Activated CD4-positive, alpha-beta T cell treated with anti-CD3 and anti-CD28 coated beads for 4 hours (primary cell): ENCODE measurements at regions not wholly inside any gene's neighbourhood (a gene's known extent, or its start where the extent isn't known, plus 50 kb on each side); places are given as distances from the start of the nearest gene placed in this dataset.

Experiments
- DNase-seq, 2 donors: peaks; one replicate each; pipeline ENCODE4 v3.0.0-alpha.2; 2020

DNA sequence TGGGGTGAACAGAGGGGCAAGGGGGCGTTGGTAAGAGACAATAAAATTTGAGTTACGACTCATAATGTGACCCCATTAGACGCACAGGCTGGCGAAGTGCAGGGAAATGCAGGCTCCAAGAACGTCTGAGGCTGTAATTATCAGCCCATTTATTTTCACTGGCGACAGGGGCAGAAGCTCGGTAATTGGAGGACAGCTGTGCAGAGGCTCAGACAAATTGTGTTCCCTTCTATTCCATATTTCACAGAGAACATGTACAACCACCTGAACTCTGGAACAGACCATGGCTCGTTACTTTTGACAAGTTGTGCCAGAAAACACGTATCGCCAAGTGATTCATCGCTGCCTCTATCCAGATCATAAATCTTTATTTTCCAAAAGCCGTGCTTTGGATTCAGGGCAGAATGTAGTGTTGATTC, 137.3 kb upstream of the FRMD4A start:
- no peak for DNase-seq

DNA sequence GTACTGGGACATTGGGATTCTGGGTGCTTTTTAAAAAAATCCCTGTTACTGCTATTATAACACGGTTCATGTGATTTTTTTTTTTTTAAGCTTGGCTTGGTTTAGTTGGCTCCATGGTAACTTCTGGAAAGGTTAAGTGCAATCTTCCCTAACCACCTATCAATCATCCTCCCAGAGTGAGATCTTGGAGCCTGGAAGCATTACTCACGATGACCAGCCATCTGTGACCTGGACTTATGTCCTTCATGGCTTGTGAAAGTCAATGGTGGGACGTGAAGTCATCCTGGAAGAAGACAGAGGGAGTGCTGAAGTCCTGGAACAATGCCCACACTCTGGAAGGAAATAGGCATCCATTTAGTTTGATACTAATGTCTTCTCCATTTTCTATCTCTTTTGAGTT, 135.5 kb upstream of the FRMD4A start:
- no peak for DNase-seq

DNA sequence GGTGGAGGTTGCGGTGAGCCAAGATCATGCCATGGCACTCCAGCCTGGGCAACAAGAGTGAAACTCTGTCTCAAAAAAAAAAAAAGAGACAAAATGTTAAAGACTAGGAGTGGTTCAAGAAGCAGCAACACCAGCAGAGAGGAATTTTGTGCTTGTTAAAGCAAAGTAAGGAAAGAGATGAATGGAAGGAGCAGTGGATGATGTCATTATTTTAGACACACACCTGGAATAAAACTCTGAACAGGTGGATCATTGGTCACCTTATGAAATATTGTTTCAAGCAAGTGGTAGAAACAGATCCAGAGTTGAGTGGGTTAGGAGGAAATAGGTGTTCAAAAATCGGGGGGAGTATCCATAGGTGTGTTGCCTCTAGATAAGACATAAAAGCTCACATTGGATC, 129.7 kb upstream of the FRMD4A start:
- DNase-seq, result no peak

DNA sequence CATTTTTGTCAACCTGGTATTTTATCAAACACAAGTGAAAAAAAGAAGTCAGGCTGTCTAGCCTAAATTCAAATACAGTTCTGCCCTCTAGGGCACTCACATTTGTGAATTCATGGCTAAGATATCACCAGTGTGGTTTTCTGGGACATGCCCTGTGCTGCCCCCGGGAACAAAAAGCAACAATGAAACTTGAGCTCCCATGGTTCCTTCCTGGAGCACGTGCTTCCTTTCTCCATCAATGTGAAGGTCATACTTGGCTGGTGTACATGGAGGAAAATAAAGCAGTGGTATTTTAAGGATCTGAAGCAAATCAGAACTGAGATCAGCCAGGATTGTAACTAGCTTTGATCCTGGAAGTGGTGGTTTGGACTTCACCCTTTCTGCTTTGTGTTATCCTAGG, 128.9 kb upstream of the FRMD4A start:
- DNase-seq, result no peak

DNA sequence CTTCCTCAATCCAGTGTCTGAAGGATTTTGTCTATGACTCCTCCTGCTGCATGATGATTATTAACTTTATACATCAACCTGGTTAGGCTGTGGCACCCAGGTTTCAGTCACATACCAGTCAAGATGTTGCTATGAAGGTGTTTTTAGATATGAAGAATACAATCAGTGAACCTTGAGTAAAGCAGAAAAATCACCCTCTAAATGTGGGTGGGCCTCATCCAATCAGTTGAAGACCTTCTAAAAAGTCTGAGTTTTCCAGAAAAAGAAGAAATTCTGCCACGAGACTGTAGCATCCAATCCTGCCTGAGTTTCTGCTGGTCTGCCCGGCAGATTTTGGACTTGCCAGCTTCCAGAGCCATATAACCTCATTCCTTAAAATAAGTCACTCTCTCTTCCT, 126.1 kb upstream of the FRMD4A start:
- no peak for DNase-seq

DNA sequence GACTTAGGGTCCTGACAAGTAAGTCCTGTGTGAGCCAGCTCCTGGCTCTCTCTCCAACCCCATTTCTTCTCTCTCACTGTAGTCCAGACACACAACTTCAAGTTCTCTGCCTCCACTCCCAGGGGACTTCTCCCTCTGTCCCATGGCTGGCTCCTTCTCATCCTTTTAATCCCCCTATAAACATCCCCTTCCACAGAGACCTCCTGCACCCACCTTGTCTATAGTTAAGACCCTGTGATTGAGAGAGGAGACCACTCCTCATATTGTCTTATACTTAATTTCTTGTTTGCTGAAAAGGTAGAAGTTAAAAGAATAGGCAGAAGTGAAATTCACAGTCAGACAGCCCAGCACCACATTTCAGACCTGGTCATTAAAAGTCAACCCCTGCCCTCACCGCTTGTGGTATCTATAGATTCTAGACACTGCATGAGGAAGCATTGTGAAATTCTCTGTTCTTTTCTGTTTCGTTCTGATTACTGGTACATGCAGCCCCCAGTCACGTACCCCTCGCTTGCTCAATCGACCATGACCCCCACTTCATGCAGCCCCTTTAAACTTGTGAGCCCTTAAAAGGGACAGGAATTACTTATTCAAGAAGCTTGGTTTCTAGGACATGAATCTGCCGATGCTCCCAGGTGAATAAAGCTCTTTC, 125.6 kb upstream of the FRMD4A start:
- no peak for DNase-seq

GRCh38 chr10:14454629-14455028, 123.9 kb upstream of the FRMD4A start:
- DNase-seq, result no peak

GRCh38 chr10:14454206-14454605, 123.5 kb upstream of the FRMD4A start:
- no peak for DNase-seq

DNA sequence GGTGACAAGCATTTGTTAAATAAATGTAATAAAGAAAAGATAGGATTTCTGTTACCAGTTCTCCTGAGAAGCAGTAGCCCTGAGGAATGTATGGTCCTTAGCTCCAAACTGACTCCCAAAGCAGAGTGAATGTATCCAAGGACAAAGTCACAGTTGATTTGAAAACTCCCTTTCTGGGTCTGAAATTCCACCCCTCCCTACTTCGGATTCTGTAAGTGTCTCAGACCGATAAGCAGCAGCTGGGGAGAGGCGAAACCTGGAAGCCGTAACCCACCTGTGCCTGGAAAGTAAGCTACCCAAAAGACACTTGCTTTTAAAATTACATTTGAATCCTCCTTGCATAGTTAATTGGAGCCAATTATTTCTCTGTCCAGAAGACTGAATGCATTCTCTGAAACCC, 122.9 kb upstream of the FRMD4A start:
- DNase-seq, result no peak

DNA sequence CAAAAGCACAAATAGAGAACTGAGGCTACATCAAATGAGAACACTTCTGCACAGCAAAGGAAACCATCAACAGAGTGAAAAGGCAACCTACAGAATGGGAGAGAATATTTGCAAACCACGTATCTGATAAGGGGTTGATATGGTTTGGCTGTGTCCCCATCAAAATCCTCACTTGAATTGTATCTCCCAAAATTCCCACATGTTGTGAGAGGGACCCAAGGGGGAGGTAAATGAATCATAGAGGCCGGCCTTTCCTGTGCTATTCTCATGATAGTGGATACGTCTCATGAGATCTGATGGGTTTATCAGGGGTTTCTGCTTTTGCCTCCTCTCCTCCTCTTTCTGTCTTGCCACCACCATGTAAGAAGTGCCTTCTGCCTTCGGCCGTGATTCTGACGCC, 120.6 kb upstream of the FRMD4A start:
- no peak for DNase-seq

DNA sequence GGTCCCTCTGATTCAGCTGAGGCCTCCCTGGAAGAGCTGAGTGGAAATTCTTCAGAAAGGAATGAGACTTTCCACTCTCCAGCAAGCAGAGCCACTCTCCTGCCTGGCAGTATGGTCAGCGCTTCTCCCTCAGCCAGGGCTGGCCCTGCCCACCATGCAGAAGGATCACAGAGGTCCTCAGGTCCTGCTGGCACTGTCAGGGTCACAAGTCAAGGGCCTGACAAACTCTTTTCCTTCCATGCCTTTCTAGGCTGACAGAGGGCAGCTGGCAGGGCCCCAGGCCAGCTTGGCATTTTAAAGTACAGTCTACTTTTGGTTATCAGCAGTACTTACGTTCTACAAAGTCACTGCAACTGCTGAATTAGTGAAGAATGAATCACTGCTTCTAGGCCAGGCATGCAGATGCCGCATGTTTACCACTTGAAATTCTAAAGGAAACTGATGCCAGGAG, 119.3 kb upstream of the FRMD4A start:
- DNase-seq, result no peak

- DNase-seq, result no peak
These were observed 118.6 kb upstream of the FRMD4A start for GRCh38 chr10:14449293-14449815.

DNA sequence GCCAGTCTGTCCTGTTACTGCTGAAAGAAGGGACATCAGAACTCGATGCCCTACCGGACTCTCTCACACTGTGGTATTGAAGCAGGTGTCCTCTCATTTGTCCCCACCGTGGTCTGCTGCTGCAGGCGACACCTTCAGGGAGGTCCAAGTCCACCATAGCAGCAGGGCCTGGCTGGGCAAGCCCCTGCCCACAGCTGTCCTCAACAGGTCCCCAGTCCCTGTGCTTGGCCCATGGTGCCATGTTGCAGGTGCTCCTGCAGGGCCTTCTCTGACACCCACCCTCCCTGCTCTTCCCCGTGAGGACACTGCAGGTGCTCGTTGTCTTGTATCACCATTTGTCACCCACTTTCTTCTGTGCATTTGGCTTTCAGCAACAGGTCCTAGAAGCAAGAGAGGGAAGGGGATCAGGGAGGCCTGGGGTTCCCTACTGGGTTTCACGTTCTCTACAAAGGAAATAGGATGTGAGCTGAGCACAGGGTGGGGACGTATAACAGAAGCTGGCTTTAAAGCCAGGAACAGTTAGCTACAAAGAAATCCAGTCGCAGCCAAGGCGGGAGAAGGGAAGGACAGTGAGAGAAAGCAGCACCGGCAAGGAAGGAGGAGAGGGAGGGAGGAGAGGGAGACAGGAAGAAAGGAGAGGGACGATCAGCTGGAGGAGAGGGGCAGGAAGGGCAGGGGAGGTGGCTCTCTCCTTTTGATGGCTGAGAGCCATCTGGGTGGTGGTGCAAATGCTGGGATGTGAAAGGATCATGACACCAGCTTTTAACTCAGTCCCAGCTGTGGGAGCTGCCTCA, 117.7 kb upstream of the FRMD4A start:
- no peak for DNase-seq

DNA sequence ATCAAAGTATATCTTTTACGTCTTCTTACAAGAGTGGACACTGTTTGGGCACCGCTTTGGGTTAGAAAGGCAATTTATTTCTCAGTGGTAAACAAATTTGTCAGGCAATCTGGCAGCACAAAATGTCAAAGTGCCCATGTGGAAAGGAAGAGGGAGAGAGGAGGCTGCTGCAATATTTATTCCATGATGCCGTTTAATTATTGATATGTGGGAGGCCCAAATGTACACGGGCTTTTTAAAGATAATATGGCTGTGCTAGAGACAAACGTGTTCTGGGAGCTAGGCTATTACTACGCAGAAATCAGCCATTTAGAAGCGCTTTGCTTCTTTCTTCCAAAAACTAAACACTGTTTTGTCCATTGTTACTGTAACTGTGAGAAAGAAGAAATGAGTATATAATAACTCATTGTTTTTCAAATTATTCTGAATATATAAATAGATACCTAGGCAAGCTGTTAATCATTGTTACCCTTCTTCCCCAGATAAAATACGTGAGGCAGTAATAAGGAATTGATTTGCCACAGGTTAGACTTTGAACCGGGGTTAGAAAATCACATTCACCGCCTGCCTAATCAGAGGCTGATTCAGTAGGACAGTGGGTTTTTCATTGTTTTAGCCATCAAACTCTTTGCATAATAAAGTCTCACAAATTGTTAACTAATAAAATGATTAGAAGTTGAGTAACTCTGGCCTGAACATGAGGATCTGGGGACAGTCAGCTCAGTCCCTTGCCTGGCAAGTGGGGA, 116.5 kb upstream of the FRMD4A start:
- DNase-seq, result no peak

GRCh38 chr10:14439451-14440259, 108.9 kb upstream of the FRMD4A start:
- DNase-seq, result no peak

DNA sequence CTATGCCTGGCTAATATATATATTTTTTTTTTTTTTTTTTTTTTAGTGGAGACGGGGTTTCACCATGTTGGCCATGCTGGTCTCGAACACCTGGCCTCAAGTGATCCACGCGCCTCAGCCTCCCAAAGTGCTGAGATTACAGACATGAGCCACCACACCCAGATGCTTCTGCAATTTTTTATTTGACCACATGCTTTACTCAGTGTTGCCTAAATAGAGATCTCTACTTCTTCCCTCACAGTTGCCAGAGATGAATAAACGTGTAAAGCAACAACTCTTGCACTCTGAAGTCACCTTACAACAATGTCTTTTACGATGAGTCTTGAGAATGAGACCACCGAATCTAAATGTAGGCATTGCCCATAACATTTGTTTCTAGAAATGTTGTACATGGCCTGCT, 107.9 kb upstream of the FRMD4A start:
- DNase-seq, result no peak

- no peak for DNase-seq
These were observed 107.3 kb upstream of the FRMD4A start for GRCh38 chr10:14438057-14438456.

DNA sequence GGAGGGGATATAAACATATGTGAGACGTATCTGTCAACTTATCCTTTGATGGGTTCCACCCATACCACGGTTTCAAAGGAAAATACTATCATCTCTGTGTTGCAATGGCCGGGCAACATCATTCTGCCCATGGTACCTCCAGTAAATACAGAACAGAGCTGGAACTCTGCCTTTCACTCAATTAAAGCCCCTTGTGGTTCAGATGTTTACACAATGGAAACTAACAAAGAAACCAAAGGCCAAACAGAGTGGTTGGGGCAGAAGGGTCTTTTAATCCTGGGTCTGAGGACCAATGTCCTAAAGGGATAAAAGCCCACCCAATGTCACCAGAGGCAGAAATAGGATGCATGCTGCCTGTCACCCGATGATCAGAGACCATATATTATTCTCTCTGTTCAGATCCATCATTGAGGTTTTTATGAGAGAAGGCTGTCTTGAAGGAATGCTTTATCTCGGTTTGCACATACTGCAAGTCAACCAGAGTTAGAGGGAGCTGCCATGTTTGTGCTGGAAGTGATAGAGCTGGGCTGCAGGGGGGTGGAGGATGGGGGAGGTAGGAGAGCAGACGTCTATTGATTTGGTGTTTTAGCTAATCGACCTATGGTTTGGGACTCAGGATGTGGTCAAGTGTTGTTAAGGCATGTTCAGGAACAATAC, 105.4 kb upstream of the FRMD4A start:
- DNase-seq, result no peak

DNA sequence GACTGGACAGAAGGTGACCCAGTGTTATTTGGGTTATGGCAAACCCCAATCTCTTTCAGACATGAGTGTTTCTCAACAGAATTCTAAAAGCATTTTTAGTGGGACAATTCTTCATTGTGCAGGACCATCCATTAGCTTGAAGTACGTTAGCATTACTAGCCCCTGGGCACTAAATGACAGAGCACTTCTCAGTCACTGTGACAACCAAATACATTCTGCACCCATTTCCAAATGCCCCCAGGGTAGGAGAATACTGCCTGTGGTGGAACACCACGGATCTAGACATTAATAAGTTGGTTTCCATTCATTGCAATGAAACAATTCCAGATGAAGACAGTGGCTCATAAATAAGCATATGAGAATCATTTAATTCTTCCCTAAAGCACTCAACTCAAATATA, 102.4 kb upstream of the FRMD4A start:
- DNase-seq, result no peak

GRCh38 chr10:14431868-14432267, 101.1 kb upstream of the FRMD4A start:
- DNase-seq, result no peak

DNA sequence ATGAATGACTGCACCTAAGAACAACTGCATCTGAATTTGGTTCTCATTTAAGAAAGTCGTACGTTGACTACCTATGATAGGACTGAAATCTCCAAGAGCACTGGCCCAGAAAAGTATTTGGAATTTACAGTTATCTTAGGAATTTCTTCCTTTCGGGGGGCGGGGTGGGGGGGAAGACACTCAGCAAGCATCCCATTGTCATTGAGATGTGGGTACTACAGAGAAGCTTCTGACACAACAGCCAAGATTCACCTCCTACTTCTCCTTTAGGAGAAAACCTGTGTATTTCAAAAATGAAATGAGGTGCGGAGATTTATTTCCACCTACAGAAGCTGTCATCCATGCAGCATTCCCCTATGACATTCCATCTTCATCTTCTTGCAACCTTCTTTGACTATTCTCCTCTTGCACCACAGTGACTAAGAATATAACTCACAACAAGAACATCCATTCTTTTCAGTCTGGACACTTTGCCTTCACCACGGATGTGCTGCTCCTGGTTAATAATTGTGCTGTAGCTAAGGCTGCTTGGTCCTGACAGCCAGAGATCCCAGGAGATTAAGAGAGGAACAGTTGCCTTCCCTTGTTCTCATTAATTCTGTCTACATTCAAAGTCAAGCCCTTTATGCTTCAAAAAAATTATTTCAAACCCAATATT, 98.4 kb upstream of the FRMD4A start:
- no peak for DNase-seq

GRCh38 chr10:14425034-14425433, 94.3 kb upstream of the FRMD4A start:
- no peak for DNase-seq
